A673 (cell line): ENCODE measurements at regions not wholly inside any gene's neighbourhood (a gene's known extent, or its start where the extent isn't known, plus 50 kb on each side); places are given as distances from the start of the nearest gene placed in this dataset.
A peak's percentile ranks its signal among the peaks of the same experiment; 100 is the strongest.

Experiments used
- BruUV-seq: library from RNA; stranded (reverse); fragments of 400-500 nt; replicated peaks from 2 replicates; lab custom pipeline; 2021; lab: Mats Ljungman, UMichigan
- CTCF ChIA-PET: fragments of 300-600 bp; sonication (Branson Sonifier 250); formaldehyde crosslinking; loops from one replicate; lab custom pipeline; 2022; ENCODE audit warnings: antibody characterized with exemption; lab: Charles Lee
- POLR2A ChIA-PET: fragments of 300-600 bp; sonication (Branson Sonifier 250); formaldehyde crosslinking; loops from one replicate; lab custom pipeline; 2022; ENCODE audit warnings: antibody characterized with exemption; ENCODE audit not compliant: low non-redundant PET; lab: Charles Lee
- DNase-seq: peaks from one replicate; pipeline ENCODE4 v3.0.0-alpha.2; 2015; ENCODE audit warnings: low spot score
- H3K27ac ChIP-seq: fragments of 200-600 bp; sonication (generic); 2 replicates; pipeline ENCODE4 v1.5.1; 2016; ENCODE audit warnings: mixed run types, low read depth, mild to moderate bottlenecking, mixed read lengths, antibody characterized with exemption, low read length; ENCODE audit not compliant: poor library complexity, severe bottlenecking
- H3K27me3 ChIP-seq: fragments of 200-600 bp; sonication (generic); replicated peaks from 2 replicates; pipeline ENCODE4 v1.6.1; 2017; ENCODE audit warnings: mixed run types, low read depth, mild to moderate bottlenecking, mixed read lengths, antibody characterized with exemption, low read length; ENCODE audit not compliant: insufficient read depth, poor library complexity
- H3K36me3 ChIP-seq: fragments of 200-600 bp; sonication (generic); 2 replicates; pipeline ENCODE4 v1.6.1; 2016; ENCODE audit warnings: mixed run types, mild to moderate bottlenecking, mixed read lengths, antibody characterized with exemption, low read length; ENCODE audit not compliant: insufficient read depth, poor library complexity, severe bottlenecking
- H3K4me1 ChIP-seq: fragments of 200-600 bp; sonication (generic); 2 replicates; pipeline ENCODE4 v1.6.1; 2017; ENCODE audit warnings: mixed run types, mild to moderate bottlenecking, mixed read lengths, antibody characterized with exemption, low read length; ENCODE audit not compliant: insufficient read depth, poor library complexity, severe bottlenecking
- H3K4me3 ChIP-seq: fragments of 200-600 bp; sonication (generic); 2 replicates; pipeline ENCODE4 v1.5.1; 2016; ENCODE audit warnings: low read depth, mixed run types, mild to moderate bottlenecking, mixed read lengths, low read length; ENCODE audit not compliant: poor library complexity, severe bottlenecking
- H3K9me3 ChIP-seq: fragments of 200-600 bp; sonication (generic); 2 replicates; pipeline ENCODE4 v1.6.1; 2016; ENCODE audit warnings: mixed run types, low read depth, mild to moderate bottlenecking, mixed read lengths, antibody characterized with exemption, low read length; ENCODE audit not compliant: poor library complexity, severe bottlenecking
- EZH2 ChIP-seq: fragments of 200-600 bp; sonication (generic); IDR thresholded peaks from 2 replicates; pipeline ENCODE4 v1.6.1; 2017; ENCODE audit warnings: borderline replicate concordance, low read depth, mild to moderate bottlenecking, mixed read lengths, antibody characterized with exemption, low read length; ENCODE audit not compliant: poor library complexity, severe bottlenecking
- intact Hi-C: fragments of 100-400 bp; cut with micrococcal nuclease; formaldehyde crosslinking; loops from one replicate; pipeline ENCODE4 v1.10.0; 2022; ENCODE audit not compliant: unreplicated experiment
- TF ChIP-seq, protein P1 (sequence below): fragments of 300-800, 200-600 bp; sonication (generic); conservative IDR thresholded peaks from 2 replicates; pipeline ENCODE4 v1.5.1; 2017; ENCODE audit warnings: low read depth, mild to moderate bottlenecking, antibody characterized with exemption, low read length, moderate library complexity, mixed read lengths

DNA sequence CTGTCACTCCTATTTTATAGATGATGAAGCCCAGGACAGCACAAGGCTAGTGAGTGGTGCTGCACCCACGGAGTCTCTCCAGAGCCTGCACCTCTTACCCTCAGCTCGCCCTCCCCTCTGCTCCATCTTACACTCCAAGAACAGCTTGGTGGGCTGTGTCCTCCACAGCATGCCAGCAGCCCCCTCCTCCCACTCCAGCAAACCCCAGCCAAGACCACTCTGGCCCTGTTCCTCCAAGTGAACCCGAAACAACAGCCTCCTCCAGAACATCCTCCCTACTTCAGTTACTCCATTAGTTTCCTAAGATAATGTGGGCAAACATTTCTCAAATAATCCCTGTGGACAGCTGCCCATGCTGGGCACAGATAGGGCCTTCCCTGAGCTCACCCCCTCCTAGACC is 62.7 kb upstream of the KLF7 start:
- Histone ChIP-seq H3K27me3 (no peaks in the 10 kb centered on the region), H3K27ac (no peak overlapping the region), H3K9me3 (no peaks in the 10 kb centered on the region), H3K4me3 (no peak overlapping the region), H3K4me1 (no peaks in the 10 kb centered on the region), H3K36me3 (no peaks in the 10 kb centered on the region)
- CTCF ChIA-PET: interaction anchor here (0.6 kb wide), 1 partner anchor 25 kb away, joined by 3 read pairs; no protein-coding TSS in a partner anchor
- intact Hi-C loops: no loop called here
- no peak for TF ChIP-seq EZH2
- TF ChIP-seq, protein P1, sequence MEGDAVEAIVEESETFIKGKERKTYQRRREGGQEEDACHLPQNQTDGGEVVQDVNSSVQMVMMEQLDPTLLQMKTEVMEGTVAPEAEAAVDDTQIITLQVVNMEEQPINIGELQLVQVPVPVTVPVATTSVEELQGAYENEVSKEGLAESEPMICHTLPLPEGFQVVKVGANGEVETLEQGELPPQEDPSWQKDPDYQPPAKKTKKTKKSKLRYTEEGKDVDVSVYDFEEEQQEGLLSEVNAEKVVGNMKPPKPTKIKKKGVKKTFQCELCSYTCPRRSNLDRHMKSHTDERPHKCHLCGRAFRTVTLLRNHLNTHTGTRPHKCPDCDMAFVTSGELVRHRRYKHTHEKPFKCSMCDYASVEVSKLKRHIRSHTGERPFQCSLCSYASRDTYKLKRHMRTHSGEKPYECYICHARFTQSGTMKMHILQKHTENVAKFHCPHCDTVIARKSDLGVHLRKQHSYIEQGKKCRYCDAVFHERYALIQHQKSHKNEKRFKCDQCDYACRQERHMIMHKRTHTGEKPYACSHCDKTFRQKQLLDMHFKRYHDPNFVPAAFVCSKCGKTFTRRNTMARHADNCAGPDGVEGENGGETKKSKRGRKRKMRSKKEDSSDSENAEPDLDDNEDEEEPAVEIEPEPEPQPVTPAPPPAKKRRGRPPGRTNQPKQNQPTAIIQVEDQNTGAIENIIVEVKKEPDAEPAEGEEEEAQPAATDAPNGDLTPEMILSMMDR: no peak
- DNase-seq: no peak
- POLR2A ChIA-PET: no interaction called here
- BruUV-seq: no TSS peak

DNA sequence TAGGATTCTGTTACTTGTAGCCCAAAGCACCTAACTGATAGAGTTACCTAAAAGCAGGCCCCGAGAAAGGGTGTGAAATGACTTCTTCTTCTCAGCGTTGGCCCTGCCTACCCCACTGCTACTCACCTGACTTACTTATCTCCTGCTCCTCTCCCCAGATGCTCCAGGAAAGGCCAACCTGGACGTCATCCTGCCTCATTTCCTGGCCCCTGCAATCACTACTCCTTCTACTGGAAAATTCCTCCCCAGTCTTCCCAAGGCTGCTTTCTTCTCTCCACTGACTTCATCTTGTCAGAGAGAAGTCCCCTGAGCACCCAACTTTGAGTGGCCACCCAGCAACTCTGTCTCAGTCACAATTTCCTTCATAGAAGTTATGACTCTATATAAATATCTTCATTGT is 63.4 kb upstream of the KLF7 start:
- H3K36me3 ChIP-seq: no peaks in the 10 kb centered on the region
- no peak for DNase-seq
- BruUV-seq: no TSS peak
- no peaks in the 10 kb centered on the region for H3K4me1 ChIP-seq
- TF ChIP-seq EZH2: no peak
- TF ChIP-seq, protein P1: no peak
- no peak overlapping the region for H3K27ac ChIP-seq
- intact Hi-C loops: no loop called here
- CTCF ChIA-PET: interaction anchor here (0.6 kb wide), 1 partner anchor 26 kb away, joined by 3 read pairs; no protein-coding TSS in a partner anchor
- no peak overlapping the region for H3K4me3 ChIP-seq
- H3K27me3 ChIP-seq: no peaks in the 10 kb centered on the region
- POLR2A ChIA-PET: no interaction called here
- no peaks in the 10 kb centered on the region for H3K9me3 ChIP-seq

DNA sequence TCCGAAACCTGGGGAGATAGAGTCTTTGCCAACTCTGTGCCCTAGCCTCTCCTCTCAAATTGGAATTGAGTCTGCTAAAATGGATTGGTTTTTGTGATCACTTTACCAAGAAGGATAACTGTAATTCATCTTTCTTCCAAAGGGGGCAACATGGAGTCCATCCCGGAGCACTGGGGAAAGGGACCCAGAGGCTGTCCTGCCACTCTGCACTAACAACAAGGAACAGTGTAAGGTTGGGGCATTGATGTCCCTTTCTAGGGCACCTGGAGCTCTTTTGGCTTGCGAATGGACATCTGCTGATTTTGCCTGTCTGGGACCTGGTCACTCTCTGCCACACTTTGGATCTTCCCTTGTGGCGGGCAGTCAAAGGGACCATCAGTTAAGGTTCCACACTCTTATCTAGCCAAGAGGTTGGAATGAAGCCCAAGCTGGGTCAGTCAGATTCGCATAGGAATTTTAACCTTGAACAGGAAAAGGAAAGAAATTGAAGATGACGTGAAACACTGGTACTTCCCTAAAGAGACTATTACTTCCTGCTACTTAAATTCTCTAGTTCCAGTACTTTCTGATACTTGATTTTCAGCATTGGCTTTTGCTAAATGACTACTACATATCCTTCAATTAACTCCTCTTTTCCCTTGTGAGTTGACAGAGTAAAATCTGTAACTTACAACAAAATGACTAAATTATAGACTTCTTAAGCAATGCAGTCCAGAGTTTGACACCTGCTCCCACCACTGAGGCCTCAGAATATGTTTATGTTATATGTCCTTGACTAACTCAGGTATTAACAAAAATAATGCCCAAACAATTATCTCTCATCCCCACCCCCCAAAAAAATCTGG is 64.7 kb upstream of the KLF7 start:
- TF ChIP-seq, protein P1: peak; percentile 62
- no peak for TF ChIP-seq EZH2
- ChIA-PET POLR2A (no interaction called here), CTCF (no interaction called here)
- no peaks in the 10 kb centered on the region for H3K9me3 ChIP-seq
- H3K4me1 ChIP-seq: no peaks in the 10 kb centered on the region
- H3K4me3 ChIP-seq: no peak overlapping the region
- no TSS peak for BruUV-seq
- no peaks in the 10 kb centered on the region for H3K27me3 ChIP-seq
- H3K36me3 ChIP-seq: no peaks in the 10 kb centered on the region
- no peak overlapping the region for H3K27ac ChIP-seq
- intact Hi-C loops: no loop called here
- DNase-seq: peak; percentile 49
